ENCODE measurements at regions not wholly inside any gene's neighbourhood (a gene's known extent, or its start where the extent isn't known, plus 50 kb on each side); places are given as distances from the start of the nearest gene placed in this dataset.

DNA sequence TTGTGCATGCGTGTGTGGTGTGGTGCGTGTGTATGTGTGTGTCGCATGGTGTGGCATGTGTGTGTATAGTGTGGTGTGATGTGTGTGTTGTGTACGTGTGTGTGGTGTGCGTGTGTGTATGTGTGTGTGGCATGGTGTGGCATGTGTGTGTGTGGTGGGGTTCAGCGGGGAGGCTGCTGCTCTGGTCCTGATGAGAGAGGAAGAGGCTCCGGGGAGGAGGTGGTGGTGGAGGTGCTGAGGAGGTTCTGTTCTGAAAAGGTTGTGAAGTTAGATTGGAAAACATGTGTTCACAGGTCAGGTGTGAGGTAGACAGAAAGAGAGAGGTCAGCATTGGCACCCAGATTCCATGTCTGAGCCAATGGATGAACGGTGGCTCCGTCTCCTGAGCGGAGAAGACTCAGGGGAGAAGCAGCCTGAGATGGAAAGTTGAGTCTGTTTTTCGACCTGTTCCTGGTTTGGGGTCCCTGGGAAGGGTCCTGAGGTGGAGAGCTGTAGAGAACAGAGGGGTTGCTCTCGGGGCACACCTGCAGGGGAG is 67.2 kb upstream of the HDAC4 start:
- no peak for DNase-seq (ENCODE audit: low read depth)

DNA sequence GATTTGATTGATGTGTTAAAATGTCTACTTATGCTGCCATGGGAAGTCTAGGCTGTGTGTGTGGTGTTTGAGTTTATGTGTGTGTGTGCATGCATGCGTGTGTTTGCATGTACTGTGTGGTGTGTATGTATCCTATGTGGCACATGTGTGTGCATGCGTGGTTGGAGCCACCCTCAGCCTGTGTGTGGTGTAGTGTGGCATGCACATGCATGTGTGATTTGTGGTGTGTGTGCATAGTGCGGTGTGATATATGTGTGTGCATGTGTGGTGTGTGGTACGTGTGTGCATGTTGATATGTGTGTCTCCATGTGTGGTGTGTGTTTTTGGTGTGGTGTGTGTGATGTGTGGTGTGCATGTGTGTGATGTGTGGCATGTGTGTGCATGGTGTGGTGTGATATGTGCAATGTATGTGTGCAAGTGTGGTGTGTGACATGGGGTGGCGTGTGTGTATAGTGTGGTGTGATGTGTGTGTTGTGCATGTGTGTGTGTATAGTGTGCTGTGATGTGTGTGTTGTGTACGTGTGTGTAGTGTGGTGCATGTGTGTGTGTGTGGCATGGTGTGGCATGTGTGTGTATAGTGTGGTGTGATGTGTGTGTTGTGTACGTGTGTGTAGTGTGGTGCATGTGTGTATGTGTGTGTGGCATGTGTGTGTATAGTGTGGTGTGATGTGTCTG is 66.6 kb upstream of the HDAC4 start:
- DNase-seq (ENCODE audit: low read depth), result no peak

DNA sequence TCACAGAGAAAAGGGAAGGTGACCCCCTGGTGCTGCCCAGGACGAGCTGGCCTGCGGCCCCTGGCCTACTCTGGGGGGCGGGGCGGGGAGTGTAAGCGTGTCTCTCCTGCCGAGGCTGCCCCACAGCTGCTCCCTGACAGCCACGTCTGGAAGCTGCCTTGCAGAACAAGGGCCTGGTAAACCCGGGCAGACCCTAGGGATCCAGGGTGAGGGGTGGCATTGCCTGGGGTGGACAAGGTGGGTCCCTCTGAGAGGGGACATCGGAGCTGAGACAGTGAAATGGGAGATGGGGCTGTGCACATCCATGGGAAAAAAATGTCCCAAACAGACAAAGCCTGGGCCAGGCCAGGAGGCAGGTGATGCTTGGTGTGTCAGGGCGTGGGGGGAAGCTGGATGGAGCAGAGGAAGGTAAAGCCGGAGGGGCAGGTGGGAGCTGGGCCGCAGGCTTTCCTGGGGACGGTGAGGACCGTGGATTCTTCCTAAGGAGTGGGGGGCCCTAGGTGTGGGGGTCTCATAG is 66.0 kb upstream of the HDAC4 start:
- DNase-seq (ENCODE audit: low read depth), result no peak

DNA sequence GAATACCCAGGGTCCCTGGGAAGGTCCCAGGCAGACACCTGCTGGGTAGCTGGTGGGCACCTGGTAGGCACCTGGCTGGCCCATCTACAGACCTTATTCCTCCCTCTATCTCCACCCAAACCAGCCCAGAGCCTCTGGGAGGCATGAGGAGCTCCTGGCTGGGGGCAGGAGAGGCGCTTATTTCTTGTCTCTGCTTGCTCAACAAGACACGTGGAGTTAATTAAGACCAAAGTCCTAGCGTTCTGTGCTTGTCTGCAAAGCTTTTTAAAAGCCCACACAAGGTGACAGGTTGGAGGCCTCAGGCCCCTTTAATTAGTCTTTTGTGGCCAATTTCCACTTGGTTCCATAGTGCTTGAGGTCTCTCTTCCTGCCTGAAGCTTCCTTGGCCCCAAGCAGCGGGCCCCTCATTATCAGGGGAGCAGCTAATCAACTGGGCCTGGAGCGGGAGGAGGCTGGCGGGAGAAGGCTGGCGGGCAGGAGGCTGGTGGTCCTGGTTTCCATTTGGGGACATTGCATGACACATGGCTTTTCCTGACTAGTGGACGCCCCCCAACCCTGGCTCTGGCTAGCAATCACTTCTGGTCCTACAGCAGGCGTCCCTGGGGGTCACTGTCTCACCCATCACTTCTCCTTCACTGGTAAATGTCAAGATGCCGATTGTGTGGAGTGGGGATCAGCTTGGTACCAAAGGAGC is 65.4 kb upstream of the HDAC4 start:
- DNase-seq (ENCODE audit: low read depth), result no peak

- DNase-seq (ENCODE audit: low read depth), result no peak
Observed at GRCh38 chr2:239465017-239466001, 64.5 kb upstream of the HDAC4 start.

DNA sequence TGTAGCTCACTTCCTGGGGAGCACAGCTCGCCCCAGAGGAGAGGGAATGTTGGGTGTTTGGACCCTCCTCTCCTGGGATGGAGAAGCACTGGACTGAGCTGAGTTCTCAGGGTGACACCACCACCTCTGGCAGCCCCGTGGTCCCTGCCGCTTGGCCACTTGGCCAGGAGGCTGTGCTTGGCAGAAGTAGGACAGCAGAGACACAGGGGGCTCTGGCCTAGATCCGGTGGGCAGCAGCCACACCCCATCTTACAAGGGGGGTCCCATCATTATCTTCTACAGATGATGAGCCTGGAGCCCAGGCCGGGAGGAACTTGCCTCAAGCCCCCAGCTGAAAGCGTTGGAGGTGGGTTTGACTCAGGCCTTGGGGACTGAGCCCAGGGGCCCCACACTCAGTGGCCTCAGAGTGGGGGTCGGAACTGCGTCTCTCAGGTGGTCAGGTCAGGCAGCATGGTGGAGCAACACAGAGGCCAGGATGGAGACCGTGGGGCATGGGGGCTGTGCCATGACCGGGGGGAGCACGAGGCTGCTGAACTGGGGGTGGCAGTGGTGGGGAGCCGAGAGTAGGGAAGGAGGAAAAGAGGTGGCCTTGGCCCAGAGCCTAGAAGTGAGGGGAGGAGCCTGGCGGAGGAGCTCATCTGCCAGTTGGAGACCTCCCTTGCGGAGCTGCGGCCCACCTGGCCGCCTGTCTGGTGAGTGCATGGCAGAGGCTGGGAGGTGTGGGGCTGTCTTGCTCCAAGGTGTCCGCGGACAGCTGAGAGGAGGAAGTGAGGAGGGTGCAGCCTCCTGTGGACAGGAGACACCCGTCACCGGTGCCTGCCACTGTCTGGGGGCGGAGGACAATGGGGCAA is 63.6 kb upstream of the HDAC4 start:
- DNase-seq (ENCODE audit: low read depth), result no peak

- DNase-seq (ENCODE audit: low read depth), result no peak
Observed at GRCh38 chr2:239463541-239464165, 62.8 kb upstream of the HDAC4 start.

GRCh38 chr2:239462671-239463506 is 62.1 kb upstream of the HDAC4 start:
- DNase-seq (ENCODE audit: low read depth), result no peak

- DNase-seq (ENCODE audit: low read depth), result no peak
Observed at GRCh38 chr2:239462191-239462515, 61.3 kb upstream of the HDAC4 start.

DNA sequence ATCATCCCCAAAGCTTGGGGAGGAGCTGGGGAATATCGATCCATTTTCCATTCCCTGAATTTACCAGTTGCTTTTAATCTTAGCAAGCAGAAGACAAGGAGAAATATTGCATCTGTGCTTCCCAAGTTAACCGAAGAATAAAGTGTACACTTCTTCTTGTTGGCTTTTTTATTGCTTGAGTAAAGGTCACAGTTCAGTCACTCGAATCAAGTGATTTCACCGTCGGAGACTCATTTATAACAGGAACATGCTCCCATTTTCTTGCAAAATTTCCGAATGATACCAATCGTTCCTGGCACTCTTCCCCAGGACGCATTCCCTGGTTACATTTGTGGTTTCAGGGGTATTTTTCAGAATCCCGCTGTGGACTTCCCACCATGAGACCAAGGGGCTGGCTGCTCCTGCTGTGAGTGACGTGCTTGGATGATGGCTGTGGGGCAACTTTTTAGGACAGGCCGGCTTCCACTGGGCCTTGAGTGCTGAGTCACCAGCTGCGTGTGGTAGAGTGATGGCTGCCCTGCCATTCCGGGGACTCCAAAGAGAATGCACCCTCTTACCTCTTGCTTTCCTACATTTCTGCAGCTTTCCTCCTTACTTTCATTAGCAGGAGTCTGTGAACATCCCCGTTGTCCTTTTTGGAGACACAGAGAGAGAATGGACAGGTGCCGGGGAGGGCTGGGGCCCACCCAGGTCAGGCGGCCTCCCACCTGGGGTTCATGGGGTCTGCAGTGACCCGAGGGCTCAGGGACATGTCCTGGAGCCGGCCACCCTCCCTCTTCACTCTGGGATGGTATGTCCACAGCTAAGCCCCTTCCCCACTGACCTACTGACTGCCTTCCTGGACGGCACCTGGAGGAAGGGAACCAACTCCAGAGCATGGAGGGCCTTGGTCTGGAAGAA is 60.7 kb upstream of the HDAC4 start:
- no peak for DNase-seq (ENCODE audit: low read depth)

DNA sequence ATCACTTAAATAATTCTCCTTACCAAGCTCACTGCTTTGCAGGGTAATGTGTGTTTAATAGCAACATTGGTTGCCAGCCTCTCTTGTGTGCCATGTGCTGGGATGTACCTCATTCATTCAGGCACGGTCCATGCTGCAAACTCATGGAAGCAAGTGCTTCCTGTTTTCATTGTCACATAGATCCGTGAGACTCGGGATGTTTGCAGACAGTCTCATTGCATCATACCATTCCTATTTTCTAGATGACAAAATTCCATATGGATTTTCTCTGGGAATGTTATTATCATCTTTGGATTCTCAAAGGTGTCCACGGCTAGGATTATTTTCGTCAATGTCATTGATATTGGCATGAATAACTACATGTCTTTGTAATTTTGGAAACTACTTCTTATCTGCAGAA is 60.0 kb upstream of the HDAC4 start:
- no peak for DNase-seq (ENCODE audit: low read depth)

- no peak for DNase-seq (ENCODE audit: low read depth)
Observed at GRCh38 chr2:239459606-239460005, 58.8 kb upstream of the HDAC4 start.

DNA sequence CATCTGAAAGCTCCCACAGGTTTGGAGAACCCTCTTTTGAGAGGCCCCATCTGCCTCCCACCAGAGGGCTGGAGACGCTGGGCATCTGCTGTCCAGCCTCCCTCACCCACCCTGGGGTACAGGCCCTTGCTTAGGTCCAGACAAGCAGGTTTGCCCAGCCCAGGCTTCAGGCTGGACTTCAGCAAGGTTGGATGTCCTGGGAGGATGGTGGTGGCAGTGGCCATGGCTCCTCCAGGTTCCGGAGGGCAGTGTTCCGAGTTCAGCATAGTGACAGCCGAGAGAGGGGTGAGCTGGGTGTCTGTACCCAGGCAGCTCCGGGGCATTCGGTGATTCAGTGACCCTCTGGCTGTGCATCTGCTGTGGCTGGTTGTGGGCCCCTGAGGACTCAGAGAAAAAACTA is 58.2 kb upstream of the HDAC4 start:
- DNase-seq (ENCODE audit: low read depth), result no peak

- no peak for DNase-seq (ENCODE audit: low read depth)
Observed at GRCh38 chr2:239457586-239458445, 57.0 kb upstream of the HDAC4 start.

GRCh38 chr2:239456940-239457339 is 56.1 kb upstream of the HDAC4 start:
- DNase-seq (ENCODE audit: low read depth), result no peak

DNA sequence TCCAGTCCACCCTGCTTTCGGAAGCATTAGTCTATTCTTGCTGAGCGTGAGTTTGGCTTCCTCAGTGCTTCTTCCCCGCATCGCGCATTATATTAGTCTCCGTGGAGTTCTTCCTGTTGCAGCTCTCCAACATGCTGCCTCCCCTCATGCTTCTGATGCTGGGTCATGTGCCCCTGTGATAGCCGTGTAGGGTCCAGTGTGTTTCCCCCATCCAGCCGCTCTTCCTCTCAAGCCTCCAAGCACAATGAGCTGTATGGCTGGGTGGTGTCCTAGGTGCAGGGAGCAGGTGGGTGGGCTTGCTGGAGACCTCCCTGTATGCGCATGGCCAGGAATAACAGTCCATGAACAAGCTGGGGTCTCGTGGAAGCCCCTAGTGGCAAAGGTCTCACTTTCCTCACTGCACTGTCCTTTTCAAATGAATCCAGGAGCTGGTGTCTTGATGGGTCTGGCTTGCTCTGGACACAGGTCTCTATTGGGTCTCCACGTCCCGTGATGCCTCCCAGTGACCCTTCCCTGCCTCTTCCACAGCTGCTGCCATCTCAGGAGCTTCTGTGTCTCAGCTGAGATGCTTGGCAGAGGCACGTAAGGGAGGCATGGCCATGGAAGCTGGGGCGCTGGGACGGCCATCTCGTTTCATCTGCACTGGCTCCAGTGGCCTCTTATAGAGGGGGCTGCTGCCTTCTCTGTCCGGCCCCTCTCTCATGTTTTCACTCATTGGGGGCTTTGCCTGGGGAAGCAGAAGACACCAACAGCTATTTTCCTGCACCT is 54.8 kb upstream of the HDAC4 start:
- no peak for DNase-seq (ENCODE audit: low read depth)

DNA sequence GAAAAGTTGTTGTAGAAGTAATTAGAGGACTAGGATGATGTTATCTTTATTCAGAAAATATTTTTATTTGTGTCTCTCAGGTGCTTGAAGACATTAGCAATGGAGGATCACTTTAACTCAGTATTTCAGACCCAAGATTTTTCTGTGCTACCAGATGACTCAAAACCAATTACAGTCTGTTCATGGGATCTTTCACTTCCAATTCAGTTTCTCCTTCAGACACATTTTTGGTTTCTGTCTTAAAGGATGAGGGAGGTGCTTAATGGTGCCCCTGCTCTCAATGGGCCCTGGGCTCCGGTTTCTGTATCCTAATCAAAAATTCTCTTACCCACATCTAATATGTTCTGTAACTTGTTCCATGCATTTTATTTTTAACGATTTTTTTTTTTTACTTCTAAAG is 53.7 kb upstream of the HDAC4 start:
- no peak for DNase-seq (ENCODE audit: low read depth)
